Breast epithelium (tissue), 4 donors: ENCODE measurements at regions not wholly inside any gene's neighbourhood (a gene's known extent, or its start where the extent isn't known, plus 50 kb on each side); places are given as distances from the start of the nearest gene placed in this dataset.

Experiments
- DNase-seq, 2 donors: peaks; one replicate each; pipeline ENCODE4 v3.0.0-alpha.2; 2019; ENCODE audit warnings: low spot score in 2 of 2
- H3K27ac ChIP-seq, 2 donors: fragments of 200-600 bp; sonication (generic) in 1 of 2; one replicate each; pipeline ENCODE4 v1.5.1; 2016 to 2019; ENCODE audit warnings: mild to moderate bottlenecking in 1 of 2
- H3K27me3 ChIP-seq, 2 donors: fragments of 200-600 bp; sonication (generic) in 1 of 2; one replicate each; pipeline versions ENCODE4 v1.5.1 to v1.6.0; 2017 to 2019; ENCODE audit warnings: control low read depth in 1 of 2, mild to moderate bottlenecking in 1 of 2
- H3K36me3 ChIP-seq: fragments of 200-600 bp; one replicate; pipeline ENCODE4 v1.5.1; 2019
- H3K4me1 ChIP-seq, 2 donors: fragments of 200-600 bp; sonication (generic); one replicate each; pipeline ENCODE4 v1.5.1; 2016 to 2019; ENCODE audit warnings: control low read depth in 1 of 2
- H3K4me3 ChIP-seq, 3 donors: fragments of 200-600 bp; sonication (generic); 1 replicate in 2 of 3; 2 replicates in 1 of 3; pipeline ENCODE4 v1.5.1; 2016 to 2019; ENCODE audit warnings: mild to moderate bottlenecking in 3 of 3, moderate library complexity in 2 of 3
- H3K9me3 ChIP-seq, 2 donors: fragments of 200-600 bp; sonication (generic) in 1 of 2; one replicate each; pipeline ENCODE4 v1.5.1; 2016 to 2019; ENCODE audit warnings: control low read depth in 1 of 2
- CTCF ChIP-seq, 3 donors: fragments of 450-650 bp; IDR thresholded peaks; one replicate each; pipeline ENCODE4 v1.5.1; 2016 to 2017; ENCODE audit warnings: antibody characterized with exemption in 3 of 3, mild to moderate bottlenecking in 3 of 3, moderate library complexity in 3 of 3
- POLR2A ChIP-seq: fragments of 450-650 bp; IDR thresholded peaks from one replicate; pipeline ENCODE4 v1.6.1; 2016; ENCODE audit warnings: antibody characterized with exemption, mild to moderate bottlenecking, moderate library complexity
- POLR2AphosphoS5 ChIP-seq, 3 donors: sonication (generic); formaldehyde crosslinking; IDR thresholded peaks; one replicate each; pipeline ENCODE4 v1.6.1; 2017; ENCODE audit warnings: antibody characterized with exemption in 3 of 3
- intact Hi-C: fragments of 100-400 bp; cut with DNase I; formaldehyde crosslinking; loops from one replicate; pipeline ENCODE4 v1.15.1; 2023; ENCODE audit warnings: low total_unique reads

GRCh38 chr12:113678223-113679119 lies 206.8 kb upstream of the LHX5 start:
- no peaks in the 10 kb centered on the region for H3K36me3 ChIP-seq
- H3K9me3 ChIP-seq: no peaks in the 10 kb centered on the region
- H3K4me3 ChIP-seq: no peak overlapping the region
- intact Hi-C loops: no loop called here
- no peak for DNase-seq
- peaks cover 3 to 34% of the 10 kb centered on the region in 2 donors for H3K27me3 ChIP-seq
- no peak overlapping the region for H3K27ac ChIP-seq
- no peaks in the 10 kb centered on the region for H3K4me1 ChIP-seq
- TF ChIP-seq CTCF (IDR thresholded peaks at IDR 0.05): no peak
- TF ChIP-seq POLR2A: no peak
- TF ChIP-seq POLR2AphosphoS5 (IDR thresholded peaks at IDR 0.05): no peak

GRCh38 chr12:113676547-113676946 lies 204.9 kb upstream of the LHX5 start:
- TF ChIP-seq POLR2A: no peak
- intact Hi-C loops: no loop called here
- Histone ChIP-seq H3K4me3 (no peak overlapping the region), H3K27me3 (peaks cover 3 to 37% of the 10 kb centered on the region in 2 donors), H3K9me3 (no peaks in the 10 kb centered on the region), H3K4me1 (no peaks in the 10 kb centered on the region), H3K27ac (no peak overlapping the region), H3K36me3 (no peaks in the 10 kb centered on the region)
- no peak for DNase-seq

- H3K27ac ChIP-seq: no peak overlapping the region
- H3K27me3 ChIP-seq: peaks cover 3 to 39% of the 10 kb centered on the region in 2 donors
- no peaks in the 10 kb centered on the region for H3K36me3 ChIP-seq
- TF ChIP-seq POLR2AphosphoS5 (IDR thresholded peaks at IDR 0.05): no peak
- no peak for TF ChIP-seq CTCF (IDR thresholded peaks at IDR 0.05)
- TF ChIP-seq POLR2A: no peak
- no peak overlapping the region for H3K4me3 ChIP-seq
- no peaks in the 10 kb centered on the region for H3K9me3 ChIP-seq
- intact Hi-C loops: no loop called here
- no peaks in the 10 kb centered on the region for H3K4me1 ChIP-seq
- no peak for DNase-seq
Measured at GRCh38 chr12:113676117-113676516, 204.4 kb upstream of the LHX5 start.

DNA sequence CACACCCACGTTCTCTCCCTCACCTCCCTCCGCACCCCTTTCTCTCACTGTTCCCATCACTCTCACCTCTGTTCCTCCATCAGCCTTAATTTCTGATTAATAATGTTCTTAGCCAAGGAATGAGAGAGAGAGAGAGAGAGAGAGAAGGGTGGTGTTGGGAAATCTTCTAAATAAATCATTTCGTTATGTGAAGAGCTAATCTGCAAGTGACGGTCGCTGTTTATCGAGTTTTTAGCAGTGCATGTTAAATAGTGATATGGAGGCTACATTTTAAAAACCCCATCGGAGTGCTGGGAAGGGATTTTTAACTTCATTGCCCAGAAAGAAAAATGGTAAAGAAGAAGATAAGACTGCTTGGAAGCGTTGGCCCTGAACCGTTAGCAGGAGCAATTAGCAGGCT lies 203.3 kb upstream of the LHX5 start:
- TF ChIP-seq CTCF (IDR thresholded peaks at IDR 0.05) (no peak), POLR2A (no peak), POLR2AphosphoS5 (IDR thresholded peaks at IDR 0.05) (no peak)
- Histone ChIP-seq H3K4me1 (no peaks in the 10 kb centered on the region), H3K4me3 (no peak overlapping the region), H3K27me3 (peaks cover 3 to 51% of the 10 kb centered on the region in 2 donors), H3K9me3 (no peaks in the 10 kb centered on the region), H3K36me3 (no peaks in the 10 kb centered on the region), H3K27ac (no peak overlapping the region)
- intact Hi-C loops: no loop called here
- DNase-seq: no peak

GRCh38 chr12:113674302-113674701 lies 202.6 kb upstream of the LHX5 start:
- peaks cover 3 to 56% of the 10 kb centered on the region in 2 donors for H3K27me3 ChIP-seq
- DNase-seq: no peak

More at GRCh38 chr12:113674302-113674701, 202.6 kb upstream of the LHX5 start:
- Histone ChIP-seq H3K4me1 (no peaks in the 10 kb centered on the region), H3K36me3 (no peaks in the 10 kb centered on the region), H3K9me3 (no peaks in the 10 kb centered on the region), H3K27ac (no peak overlapping the region), H3K4me3 (no peak overlapping the region)
- no peak for TF ChIP-seq POLR2AphosphoS5 (IDR thresholded peaks at IDR 0.05)
- no peak for TF ChIP-seq CTCF (IDR thresholded peaks at IDR 0.05)
- intact Hi-C loops: no loop called here
